GM12872 (cell line): ENCODE measurements at regions not wholly inside any gene's neighbourhood (a gene's known extent, or its start where the extent isn't known, plus 50 kb on each side); places are given as distances from the start of the nearest gene placed in this dataset.

Experiments
- TF ChIP-seq, protein P1 (sequence below): IDR thresholded peaks from 3 replicates; pipeline ENCODE4 v1.5.1; 2011; ENCODE audit warnings: low read depth, mild to moderate bottlenecking, low read length, moderate library complexity; ENCODE audit not compliant: insufficient read depth

DNA sequence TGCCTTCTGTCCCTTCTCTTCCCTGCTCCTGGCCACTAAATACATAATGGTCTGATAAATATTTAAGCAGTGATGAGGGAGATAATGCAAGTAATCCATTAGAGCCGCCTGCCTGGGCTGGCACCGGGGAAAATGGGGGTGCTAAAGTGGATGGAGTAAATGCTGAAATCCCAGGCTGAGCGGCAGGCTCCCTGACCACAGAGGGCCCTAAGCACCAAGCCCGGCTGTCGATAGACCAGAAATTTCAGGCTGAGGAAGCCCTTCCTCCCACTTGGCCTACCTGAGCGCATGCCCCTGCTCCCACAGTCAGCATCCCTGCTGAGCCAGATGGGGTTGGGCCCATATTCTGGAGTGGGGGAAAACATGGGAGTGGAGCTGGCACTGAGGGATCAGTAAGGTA, 197.5 kb upstream of the SKOR2 start:
- TF ChIP-seq, protein P1, sequence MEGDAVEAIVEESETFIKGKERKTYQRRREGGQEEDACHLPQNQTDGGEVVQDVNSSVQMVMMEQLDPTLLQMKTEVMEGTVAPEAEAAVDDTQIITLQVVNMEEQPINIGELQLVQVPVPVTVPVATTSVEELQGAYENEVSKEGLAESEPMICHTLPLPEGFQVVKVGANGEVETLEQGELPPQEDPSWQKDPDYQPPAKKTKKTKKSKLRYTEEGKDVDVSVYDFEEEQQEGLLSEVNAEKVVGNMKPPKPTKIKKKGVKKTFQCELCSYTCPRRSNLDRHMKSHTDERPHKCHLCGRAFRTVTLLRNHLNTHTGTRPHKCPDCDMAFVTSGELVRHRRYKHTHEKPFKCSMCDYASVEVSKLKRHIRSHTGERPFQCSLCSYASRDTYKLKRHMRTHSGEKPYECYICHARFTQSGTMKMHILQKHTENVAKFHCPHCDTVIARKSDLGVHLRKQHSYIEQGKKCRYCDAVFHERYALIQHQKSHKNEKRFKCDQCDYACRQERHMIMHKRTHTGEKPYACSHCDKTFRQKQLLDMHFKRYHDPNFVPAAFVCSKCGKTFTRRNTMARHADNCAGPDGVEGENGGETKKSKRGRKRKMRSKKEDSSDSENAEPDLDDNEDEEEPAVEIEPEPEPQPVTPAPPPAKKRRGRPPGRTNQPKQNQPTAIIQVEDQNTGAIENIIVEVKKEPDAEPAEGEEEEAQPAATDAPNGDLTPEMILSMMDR: no peak

DNA sequence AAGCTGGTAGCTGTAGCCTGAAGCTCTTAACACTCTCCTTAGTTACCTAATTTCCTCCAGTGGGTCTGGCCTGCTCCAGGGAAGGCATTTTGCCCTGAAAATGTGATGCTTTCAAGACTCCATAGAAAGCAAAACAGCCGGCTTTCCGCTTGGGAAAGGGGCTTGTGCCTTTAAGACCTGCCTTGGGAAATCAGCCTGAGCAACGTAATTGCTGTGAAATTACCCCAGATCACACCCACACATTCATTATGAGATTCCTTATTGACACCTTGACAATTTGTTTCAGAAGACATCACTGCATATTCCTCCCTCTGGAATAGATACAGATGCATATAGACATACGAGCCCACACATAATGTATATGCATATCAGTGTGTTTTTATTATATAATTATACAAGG, 190.5 kb upstream of the SKOR2 start:
- TF ChIP-seq, protein P1: no peak

DNA sequence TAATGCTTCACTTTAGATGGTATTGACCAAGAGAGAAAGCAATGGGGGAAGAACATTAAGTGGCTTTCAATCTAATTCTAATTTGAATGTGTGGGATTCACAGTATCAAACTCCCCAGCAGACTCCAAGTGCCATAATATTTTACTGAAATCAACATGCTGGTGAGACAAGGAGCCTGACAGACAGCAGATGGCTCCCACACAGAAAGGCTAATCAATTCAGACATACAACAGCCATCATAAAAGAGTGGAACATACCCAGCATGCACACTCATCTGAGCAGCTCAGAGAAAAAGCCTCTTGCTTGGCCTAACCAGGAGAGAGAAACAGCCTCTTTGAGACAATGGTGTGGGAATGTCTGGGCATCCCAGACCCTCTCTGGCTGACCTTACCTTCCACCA, 186.5 kb upstream of the SKOR2 start:
- TF ChIP-seq, protein P1: no peak

DNA sequence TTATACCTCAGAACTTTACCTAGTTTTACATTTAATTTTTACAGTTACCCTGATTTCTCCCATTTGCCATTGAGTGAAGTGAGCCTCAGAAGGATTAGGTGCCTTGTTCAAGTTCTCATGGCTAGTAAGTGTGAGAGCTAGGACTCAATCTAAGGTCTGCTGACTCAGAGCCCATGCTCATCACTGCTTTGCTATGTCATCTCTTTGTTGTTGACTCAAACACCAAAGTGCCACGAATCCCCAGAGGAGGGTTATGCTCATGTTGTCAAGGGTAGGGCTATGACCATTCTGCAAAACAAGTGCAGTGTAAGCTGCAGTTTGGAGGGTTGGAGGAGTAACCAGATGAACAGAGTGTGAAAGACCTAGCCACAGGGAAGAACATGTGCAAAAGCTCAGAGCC, 185.4 kb upstream of the SKOR2 start:
- TF ChIP-seq, protein P1: no peak

DNA sequence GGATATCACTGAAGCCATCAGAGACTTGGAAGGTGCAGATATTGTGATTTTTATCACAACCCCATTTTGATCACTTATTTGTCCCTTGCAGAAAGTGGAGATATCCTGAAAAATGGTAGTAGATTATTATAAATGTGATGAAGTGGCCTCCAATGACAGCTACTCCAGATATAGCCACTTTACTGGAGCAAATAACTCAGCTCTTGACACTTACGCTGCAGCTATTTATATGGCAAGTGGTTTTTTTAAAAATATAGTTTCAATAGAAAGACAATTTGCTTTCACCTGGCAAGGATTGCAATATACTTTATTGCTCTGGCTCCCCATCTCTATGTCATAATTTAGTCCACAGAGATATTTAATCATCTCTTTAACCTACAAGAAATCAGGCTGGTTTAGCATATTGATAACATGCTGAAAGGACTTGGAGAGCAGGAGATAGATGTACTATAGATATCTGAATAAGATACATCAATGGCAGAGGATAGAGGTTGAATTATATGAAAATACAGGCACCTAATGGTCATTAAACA, 182.8 kb upstream of the SKOR2 start:
- TF ChIP-seq, protein P1: no peak

DNA sequence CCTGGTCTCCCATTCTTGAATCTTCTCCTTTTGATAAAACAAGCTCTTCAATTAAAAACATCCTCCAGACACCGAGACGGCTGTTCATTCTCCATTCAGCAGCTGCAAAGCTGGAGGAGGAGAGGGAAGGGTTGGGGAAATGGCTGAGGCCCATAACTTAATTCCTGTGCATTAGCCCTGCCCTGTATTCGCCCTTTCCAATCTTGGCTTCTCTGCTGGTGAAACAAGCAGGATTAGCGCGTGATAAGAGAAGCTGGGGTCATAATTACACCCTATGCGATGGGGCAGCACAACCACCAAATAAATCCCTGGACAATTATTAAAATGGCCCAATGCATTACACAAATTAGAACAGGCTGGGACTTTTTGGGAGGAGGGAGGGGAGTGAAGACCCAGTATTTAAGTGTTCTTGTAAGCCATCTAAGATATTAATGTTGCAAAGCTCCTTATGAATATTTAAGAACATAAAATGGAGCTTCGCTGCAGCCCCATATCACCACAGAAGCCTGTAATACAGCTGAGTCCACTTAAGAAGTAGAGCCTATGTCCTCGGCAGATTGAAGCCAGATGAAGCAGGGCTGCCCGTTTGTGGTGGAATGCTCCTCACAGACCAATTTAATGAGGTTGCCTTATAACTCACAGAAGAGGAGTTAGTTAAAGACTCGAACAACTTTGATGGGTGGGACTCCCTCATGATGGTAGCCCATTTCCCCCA, 176.6 kb upstream of the SKOR2 start:
- TF ChIP-seq, protein P1: no peak

DNA sequence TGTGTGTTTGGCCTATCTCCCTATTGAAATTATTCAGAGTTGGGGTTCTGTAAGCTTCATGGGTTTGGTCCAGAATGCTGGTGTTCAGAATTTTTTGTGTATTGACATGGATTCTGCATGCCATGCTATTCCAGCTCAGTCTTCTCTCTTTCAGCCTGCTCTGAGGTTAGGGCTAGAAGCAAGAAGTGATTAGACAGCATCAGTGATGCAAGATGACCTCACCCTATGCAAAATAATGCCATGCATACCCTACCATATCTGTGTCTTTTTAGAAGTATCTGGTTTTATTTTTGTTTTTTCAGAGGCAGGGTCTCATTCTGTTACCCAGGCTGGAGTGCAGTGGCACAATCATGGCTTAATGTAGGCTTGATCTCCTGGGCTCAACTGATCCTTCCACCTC, 175.6 kb upstream of the SKOR2 start:
- TF ChIP-seq, protein P1: no peak
